AG08395 (cell line): ENCODE measurements at regions not wholly inside any gene's neighbourhood (a gene's known extent, or its start where the extent isn't known, plus 50 kb on each side); places are given as distances from the start of the nearest gene placed in this dataset.

Experiments
- DNase-seq: peaks from one replicate; pipeline ENCODE4 v3.0.0; 2012; ENCODE audit warnings: mixed read lengths, low spot score

DNA sequence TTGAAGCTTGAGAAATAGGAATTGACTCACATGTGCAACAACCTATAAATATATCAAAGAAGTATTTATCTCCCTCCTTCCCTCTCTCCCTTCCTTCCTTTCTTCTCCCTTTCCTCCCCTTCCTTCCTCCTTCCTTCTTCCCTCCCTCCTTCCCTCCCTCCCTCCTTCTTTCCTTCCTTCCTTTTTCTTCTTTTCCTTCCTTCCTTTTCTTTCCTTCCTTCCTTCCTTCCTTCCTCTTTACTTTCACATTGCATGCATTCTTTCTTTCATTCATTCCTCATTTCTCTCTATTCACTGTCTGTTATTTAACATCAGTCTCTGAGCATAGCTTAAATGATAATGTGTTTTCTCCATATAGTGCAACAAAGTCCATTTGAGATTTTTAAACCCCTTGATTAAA, 214.2 kb downstream of the CHRM3 start:
- DNase-seq: no peak

DNA sequence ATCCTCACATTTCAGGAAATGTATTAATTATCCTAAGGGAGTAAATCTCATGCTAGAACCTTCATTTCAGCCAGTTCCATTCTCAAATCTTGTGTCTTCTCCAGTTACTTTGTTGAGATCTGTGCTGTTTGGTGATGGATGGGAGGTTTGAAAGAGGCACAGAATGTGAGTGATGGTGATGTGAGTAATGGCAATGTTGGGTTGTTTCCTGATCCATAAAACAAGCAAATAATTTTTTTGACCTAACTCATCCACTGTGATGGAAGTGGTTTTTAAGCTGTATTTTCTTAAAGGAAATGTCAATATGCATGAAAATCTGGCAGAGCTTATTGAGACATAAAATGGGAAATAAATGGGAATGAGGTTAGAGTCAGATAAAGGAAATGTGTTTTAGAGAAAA, 214.7 kb downstream of the CHRM3 start:
- DNase-seq: no peak

DNA sequence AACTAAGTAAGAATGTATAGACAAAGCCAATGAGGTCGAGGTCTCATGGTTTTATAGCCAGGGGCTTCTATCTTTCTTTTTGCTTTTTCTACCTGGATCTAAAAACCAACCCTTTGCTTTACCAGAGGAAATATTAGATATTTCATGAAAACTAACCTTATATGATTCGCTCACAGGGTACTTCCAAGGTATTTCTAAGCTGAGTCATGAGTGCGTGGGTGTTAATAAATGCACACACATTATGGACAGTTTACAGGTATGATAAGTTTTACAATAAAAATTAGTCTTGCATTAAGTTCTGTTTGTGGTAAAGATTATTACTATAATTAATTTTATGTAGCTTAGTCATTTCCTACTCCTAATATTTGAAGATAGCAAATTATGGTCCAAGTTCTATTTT, 217.2 kb downstream of the CHRM3 start:
- no peak for DNase-seq

DNA sequence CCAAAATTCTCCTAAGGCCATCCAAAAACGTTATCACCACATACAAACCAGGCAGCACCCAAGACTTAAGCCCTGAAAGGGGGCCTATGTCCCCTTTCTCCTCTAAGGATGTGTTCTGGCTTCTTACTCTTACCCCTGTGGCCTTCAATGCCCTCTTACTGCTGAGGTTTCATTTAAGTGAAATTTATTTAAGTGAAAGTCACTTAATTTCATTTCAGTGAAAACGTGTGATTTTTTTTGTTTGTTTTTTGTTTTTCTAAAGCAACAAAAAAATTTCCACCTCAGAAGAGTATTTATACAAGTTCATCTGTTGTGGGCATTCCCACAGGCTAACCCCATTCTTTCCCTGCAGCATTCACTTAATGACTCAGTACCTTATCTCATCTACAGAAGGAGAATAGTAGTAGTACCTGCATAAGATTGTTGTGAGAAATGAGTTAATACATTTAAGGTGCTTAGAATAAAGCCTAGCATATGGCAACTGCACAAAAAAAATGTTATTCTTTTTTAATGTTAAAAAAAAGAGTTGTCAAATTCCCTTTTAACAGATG, 220.6 kb downstream of the CHRM3 start:
- DNase-seq: no peak

DNA sequence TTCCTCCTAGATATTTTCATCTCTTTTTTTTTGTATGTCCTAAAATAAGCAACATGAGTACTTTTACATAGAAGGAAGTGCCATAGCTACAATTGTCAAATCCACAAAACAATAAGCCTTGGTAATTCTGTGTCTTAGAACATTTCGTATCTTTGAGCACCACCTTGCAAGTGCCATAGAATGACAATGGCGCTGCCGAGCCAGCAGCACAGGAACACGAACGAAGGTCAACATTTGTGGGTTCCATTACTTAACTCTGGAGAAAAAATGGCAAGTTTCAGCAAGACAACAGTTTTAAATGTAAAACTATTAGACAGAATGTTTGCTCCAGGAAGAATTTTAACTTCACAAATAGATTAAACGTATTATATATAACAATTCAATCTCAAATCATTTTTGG, 222.1 kb downstream of the CHRM3 start:
- DNase-seq: no peak

DNA sequence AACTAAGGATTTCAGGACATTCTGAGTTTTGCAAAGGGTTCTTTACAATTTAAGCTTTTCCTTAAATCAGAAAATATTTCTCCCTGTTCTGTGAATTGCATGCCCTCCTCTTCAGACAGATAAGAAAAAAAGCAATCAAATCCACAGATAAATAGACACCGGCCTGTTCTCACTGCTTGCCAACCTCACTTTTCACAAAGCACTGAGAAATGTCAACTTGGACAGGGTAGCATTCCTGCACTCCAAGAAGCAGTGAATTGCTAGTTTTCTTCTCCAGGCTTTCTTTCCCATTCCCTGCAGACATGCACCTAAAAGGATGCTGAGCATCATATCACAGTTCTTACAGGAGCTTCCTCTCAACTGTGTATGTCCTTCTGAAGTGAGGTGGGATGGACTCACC, 226.0 kb downstream of the CHRM3 start:
- no peak for DNase-seq

DNA sequence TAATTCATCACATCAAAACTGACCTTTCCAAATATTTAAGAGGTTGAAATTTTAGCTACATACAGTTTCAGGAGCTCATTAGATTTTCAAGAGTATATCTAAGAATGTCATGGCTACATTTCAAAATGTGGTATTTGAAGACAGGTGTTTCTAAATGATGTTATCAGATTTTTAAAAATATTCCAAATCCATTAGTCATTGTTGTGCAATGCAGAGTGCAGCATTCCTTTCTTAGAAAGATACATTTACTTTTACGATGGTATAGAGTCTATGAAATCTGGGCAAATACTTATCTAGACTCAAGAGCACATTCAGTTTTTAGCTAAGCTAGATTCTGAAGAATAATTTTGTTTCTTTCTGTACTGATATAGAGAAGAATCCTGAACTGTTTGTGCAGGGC, 230.3 kb downstream of the CHRM3 start:
- DNase-seq: no peak

DNA sequence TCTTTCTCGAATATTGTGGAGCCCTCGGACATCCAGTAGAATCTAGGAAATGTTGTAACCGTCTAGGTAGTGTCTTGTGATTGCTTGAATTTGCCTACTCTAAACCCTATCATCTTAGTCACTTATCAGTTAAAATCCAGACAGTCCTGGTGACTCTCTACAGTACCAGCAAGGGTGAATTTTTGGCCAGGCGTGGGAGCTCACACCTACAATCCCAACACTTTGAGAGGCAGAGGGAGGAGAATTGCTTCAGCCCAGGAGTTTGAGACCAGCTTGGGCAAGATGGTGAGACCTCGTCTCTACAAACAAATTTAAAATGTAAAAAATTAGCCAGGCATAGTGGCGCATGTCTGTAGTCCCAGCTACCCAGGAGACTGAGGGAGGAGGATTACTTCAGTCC, 230.9 kb downstream of the CHRM3 start:
- no peak for DNase-seq

DNA sequence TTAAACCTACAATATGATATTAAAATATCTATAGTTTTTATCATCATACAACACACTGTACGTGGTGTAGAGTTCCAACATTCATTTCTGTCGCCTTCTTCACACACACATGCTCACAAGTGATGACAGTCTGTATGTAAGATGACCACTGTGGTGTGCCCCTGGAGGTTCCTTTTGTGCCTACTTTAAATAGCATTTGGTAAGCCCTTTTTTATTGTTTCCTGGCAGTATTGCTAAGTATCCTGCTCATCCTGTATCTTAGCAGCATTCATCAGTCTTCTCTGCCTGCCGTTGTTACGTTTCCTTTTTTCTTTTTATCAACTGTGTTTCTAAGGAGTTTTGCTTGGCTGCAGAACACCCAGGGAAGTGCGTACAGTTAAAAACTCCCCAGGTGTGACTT, 231.4 kb downstream of the CHRM3 start:
- no peak for DNase-seq

DNA sequence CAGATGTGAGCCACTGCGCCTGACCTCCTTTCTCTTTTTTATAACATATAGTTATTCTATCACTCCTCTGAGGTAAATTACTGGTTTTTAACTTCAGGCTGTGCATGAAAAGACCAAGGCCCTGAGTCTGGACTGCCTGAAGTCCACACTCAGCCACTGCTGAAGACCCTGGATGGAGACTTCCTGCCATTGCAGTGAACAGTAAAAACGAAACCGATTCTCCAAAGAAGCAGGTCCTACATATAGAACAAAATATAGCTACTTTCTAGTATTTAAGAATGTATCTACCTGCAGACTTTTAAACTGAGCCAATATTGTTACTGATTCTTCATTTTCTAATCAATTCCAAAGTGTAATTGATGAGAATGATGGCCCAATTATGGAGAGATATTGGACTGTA, 232.8 kb downstream of the CHRM3 start:
- no peak for DNase-seq

DNA sequence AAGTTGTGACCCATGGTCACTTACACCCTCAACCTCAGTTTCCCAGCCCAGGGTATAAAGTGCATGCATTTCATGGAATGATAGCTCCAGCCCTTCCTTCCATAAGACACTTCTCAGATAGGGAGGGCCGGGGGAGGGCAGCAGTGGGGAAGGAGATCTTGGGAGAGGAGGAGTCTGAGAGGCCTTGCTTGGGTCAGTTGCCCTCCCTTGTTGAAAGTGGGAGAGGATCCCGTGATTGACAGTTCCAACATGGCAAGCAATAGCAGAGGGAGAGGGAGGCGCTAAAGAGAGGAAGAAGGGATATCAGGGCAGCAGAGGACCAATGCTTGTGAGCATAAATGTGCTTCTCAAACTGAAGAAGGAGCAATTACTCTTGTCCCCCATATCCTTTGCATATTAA, 244.4 kb downstream of the CHRM3 start:
- no peak for DNase-seq

DNA sequence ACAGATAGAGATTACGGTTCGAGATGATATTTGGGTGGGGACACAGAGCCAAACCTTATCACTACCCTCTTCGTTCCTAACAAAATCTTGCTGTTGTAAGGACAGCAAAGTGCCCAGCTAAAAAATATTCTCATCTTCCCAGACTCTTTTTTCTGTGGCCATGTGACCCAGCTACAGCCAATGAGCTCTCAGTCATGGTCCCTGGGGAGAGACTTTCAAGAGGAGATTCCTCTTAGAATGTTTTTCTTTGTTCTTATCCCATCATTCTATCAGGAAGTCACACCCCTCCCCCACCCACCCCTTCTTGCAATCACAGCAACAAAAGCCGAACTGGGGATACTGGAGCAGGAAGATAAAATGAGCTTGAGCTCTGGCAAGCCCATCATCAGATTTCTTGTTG, 247.1 kb downstream of the CHRM3 start:
- no peak for DNase-seq

DNA sequence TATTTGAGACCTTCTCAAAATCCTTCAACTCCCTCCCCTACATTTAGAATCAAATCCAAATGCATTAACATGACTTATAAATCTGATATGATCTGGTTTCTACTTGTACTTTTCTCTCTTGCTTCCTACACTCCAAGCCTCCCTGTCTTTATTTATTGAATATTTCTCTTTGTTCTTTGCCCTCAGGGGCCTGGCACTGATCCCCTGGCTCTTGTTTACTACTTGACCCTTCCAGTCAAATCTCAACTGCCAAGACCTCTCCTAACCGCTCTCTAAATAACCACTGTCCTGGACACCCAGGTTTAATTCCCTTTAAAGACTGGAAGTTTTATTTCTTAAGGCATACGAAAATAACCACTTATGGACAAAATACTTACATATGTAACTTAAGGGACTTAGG, 248.9 kb downstream of the CHRM3 start:
- DNase-seq: no peak

DNA sequence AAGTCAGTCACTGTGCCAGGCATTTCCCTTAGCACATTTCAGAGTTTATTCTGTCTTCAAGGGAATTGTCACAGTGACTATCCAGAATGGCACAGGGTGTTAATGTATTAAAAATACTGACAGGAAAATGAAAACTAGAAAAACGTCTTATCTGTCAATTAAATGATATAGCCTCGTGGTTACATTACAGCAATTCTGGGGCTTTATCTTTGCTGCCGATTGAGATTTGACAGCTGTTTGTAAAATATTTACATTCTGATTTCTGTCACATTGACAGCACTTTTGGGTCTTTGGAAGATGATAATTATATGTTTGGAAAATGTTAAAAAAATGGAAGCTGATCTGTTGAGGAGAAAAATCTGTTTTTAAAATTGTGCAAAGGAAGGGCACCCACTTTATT, 250.0 kb downstream of the CHRM3 start:
- DNase-seq: no peak

DNA sequence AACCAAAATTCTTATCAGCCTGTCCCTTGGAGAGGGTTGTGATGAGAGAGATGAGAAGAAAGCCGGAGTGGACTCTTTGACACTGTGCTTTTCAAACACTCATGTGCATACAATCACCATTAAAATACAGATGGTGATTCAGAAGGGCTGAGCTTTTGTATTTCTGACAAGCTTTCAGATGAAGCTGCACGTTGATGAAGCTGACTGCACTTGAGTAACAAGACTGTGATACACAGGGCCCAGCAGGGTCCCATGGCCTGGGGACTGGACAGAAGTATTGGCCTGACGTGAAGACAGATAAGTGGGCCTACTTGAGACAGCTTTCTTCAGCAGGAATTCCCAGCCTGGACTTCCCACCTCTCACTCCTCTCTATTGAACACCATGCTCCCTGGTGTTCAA, 258.2 kb downstream of the CHRM3 start:
- no peak for DNase-seq

DNA sequence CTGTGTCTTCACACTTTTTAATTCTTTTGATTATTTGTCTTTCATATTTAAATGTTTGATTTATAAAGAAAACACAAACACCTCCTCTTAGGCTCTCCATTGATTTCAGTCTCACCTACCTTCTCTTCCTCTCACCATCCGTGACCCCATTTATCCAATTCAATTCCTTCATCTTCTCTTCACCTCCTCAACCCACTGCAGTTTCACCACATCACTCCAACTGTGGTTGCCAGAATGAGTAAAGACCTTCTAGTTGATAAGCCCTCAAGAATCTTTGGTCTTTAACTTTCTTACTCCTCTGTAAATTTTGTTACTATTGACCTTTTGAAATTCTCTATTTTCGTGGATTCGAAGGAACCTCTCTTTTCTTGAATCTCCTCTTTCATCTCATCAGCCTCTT, 260.7 kb downstream of the CHRM3 start:
- DNase-seq: no peak

DNA sequence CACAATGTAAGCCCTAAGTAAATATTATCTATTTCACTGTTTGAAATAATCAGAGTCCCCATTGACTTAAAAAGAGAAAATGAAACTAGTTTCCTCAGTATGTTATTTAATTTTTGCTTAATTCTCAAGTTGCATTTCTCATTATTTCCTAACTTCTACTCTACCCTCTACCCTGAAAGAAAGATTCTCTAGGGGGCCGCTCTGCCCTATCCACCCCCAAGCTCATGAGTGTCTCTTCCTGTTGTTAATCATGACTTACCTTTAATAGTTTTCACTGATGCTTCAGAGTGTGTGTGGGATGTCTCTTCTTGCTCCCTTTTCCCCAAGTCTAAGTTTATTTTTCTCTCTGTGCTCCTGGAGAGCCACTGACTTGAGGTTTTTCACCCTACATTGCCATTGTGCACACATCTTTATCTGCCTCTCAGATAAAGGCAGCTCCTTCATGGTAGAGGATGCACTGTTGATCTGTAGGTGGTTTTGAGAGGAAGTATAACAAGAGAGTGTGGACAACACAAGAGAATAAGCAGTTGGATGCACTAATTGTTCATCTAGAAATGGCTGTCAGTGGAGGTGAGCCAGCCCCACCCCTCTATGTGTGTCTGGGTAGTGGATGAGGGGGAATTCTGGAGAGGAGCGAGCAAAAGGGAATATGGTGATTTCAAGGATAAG, 261.7 kb downstream of the CHRM3 start:
- DNase-seq: no peak

DNA sequence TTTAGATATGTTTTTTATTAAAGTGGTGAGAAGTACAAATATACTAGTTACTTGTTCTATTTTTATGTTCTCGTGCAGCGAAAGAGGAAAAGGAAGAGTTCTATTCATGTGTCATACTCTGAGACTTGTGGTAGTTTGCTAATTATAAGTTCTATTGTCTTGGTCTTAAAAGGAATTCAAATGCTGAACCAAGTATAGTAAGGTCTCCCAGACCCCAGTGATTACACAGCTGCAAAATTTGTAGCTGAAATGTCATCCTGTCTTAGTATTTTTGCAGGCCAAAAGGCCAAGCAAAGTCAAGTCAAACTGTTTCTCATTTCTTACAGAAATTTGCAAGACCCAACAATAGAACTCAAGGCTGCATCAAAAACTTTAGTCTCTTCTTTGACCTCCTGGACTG, 268.7 kb downstream of the CHRM3 start:
- DNase-seq: no peak

DNA sequence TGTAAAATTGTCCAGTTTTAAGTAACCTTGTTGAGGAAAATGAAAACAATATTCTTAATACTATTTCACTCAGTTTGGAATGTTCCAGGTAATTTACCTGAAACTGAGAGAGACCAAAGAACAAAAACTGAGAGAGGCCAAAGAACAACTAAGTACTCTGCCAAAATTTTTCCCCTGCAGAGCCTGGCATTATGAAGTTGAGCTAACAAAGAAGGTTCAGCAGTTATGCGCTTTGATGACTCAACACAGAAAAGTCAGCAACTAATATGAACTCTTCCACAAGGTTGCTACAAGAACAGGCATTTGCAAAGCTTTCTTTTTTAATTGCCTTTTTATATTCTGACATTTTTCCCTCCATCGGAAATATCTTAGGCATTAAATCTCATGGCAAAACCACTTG, 270.9 kb downstream of the CHRM3 start:
- DNase-seq: no peak

DNA sequence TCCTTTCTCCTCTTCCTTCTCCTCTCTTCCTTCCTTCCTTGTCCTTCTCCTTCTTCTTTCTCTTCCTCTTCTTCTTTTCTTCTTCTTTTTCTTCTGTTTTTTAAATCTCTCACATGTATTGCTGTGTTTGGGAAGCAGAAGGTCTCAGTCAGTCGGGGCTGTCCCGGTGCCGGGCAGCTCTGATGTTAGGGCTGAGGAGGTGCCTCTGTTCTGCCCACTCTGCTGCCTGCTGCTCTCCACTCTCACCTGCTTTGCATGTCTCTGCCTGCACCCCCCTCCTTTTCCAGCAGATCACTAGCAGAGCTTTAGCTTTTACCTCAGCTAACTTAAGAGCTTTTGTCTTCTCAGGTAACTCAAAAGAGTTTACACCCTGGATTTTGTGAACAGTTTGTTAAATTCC, 276.6 kb downstream of the CHRM3 start:
- no peak for DNase-seq

DNA sequence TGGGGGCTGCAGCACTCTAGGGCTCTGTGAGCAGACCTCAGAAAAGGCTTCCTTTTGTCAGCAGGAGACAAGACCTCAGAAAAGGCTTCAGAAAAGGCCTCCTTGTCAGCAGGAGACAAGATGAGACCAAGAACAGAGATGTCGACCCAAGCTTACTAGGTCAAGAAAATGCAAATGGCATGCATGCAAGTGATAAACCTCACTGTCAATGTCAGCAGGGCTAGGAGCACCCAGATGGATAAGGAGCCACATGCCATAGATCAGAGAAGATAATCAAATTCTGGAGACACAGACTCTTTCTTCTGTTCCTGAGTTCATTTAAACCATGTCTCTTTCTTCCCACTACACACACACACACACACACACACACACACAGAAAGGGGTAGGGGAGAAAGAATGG, 285.9 kb downstream of the CHRM3 start:
- no peak for DNase-seq

DNA sequence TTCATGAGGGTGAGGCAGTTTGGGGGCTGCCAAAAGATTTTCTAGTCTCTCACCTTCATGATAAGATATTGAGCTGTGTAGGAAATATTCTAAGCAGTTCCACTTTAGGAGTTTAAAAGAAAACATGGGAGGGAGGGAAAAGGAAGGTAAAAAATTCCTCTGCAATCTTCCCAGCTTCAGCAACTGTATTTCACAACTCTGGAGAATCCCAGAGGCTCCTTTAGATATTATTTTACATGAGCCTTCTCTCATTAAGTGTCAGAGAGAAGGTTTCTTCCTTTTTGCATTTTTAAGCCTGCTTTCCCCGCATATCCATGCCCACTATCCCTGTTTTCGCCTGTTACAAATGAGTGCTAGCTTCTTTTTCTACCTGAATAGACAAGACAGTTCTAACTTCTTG, 289.4 kb downstream of the CHRM3 start:
- no peak for DNase-seq

DNA sequence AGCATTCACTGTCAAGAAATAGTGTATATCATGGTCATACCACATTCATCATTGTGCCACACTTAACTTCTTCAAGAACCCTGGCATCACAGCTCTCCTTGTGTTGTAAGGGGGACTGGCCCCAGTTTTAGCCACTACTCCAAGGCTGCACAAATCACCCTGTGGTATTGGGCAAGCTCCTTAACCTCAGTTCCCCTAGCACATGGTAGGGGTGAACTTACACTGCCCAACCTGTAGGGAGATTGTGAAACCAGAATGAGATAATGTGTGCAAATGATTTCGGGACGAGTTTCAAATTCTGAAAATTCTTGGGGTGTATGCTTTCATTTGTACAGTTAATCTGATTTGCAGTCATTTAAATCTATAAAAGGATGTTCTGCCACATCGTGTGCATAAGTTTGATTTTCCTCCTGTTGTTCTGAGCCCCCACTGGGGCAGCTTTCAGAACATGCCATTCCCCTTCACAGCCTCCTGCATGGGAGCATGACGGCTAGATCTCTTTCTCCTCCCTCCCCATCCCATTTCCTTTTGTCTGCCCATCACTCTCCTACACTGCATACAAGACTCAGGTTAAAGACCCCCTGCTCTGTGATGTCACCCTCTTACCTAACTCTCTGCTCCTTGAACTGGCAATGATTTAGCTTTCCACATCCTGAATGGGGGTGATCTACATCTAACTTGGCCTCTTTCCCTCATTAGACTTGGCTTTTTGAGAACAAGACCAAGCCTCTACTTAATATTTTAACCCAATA, 290.3 kb downstream of the CHRM3 start:
- DNase-seq: no peak

DNA sequence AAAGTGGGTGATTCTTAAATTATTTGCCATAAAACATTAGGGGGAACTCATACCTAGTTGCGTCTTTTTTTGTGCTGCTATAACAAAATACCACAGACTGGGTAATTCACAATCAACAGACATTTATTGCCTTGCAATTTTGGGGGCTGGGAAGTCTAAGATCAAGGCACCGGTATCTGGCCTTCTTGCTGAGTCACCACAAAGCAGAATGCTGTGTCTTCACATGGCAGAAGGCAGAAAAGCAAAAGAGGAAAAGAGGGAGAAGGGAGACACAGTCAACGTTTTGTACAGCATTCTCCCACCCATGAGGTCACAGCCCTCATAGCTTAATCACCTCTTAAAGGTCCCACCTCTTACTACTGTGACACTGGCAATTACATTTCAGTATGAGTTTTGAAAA, 291.0 kb downstream of the CHRM3 start:
- DNase-seq: no peak
